ENCODE measurements at regions not wholly inside any gene's neighbourhood (a gene's known extent, or its start where the extent isn't known, plus 50 kb on each side); places are given as distances from the start of the nearest gene placed in this dataset.

DNA sequence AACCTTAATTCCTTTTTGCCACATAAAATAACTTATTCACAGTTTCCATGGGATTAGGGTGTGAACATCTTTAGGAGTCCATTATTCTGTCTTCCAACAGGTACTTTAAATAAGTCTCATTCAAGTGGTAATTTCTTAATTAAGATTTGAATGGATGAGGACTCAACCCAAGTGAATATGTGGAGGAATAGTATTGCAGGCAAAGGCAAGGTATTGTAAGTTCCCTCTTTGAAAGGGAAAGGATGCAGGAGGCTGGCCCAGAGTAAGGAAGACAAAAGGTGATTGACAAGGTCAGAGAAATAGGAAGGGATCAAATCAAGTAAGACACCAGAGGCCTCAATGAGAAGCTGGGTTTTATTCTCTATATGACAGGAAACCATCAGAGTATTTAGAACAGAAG, 238.2 kb upstream of the RBMS1 start:
- TF ChIP-seq, protein P1, sequence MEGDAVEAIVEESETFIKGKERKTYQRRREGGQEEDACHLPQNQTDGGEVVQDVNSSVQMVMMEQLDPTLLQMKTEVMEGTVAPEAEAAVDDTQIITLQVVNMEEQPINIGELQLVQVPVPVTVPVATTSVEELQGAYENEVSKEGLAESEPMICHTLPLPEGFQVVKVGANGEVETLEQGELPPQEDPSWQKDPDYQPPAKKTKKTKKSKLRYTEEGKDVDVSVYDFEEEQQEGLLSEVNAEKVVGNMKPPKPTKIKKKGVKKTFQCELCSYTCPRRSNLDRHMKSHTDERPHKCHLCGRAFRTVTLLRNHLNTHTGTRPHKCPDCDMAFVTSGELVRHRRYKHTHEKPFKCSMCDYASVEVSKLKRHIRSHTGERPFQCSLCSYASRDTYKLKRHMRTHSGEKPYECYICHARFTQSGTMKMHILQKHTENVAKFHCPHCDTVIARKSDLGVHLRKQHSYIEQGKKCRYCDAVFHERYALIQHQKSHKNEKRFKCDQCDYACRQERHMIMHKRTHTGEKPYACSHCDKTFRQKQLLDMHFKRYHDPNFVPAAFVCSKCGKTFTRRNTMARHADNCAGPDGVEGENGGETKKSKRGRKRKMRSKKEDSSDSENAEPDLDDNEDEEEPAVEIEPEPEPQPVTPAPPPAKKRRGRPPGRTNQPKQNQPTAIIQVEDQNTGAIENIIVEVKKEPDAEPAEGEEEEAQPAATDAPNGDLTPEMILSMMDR (conservative IDR thresholded peaks at IDR 0.05; ENCODE audit: low read depth, low read length): no peak
- no peak for TF ChIP-seq EZH2 (IDR thresholded peaks at IDR 0.05; ENCODE audit: borderline replicate concordance, low read depth, low read length, poor library complexity, severe bottlenecking)
